Esophagus muscularis mucosa (tissue), 4 donors: ENCODE measurements at regions not wholly inside any gene's neighbourhood (a gene's known extent, or its start where the extent isn't known, plus 50 kb on each side); places are given as distances from the start of the nearest gene placed in this dataset.

Experiments
- DNase-seq: peaks from one replicate; pipeline ENCODE4 v3.0.0-alpha.2; 2017; ENCODE audit errors: extremely low spot score
- H3K27ac ChIP-seq, 4 donors: fragments of 200-600 bp; sonication (generic); replicated peaks in 1 of 4; 1 replicate in 3 of 4; 2 replicates in 1 of 4; pipeline ENCODE4 v1.5.1; 2016 to 2019; ENCODE audit warnings: mild to moderate bottlenecking in 1 of 4
- H3K27me3 ChIP-seq, 4 donors: fragments of 200-600 bp; sonication (generic); one replicate each; pipeline versions ENCODE4 v1.5.1 to v1.6.0; 2016 to 2019
- H3K36me3 ChIP-seq, 4 donors: fragments of 200-600 bp; sonication (generic); one replicate each; pipeline ENCODE4 v1.5.1; 2016 to 2019
- H3K4me1 ChIP-seq, 4 donors: fragments of 200-600 bp; sonication (generic); one replicate each; pipeline ENCODE4 v1.5.1; 2016 to 2019
- H3K4me3 ChIP-seq, 4 donors: fragments of 200-600 bp; sonication (generic); 1 replicate in 2 of 4; 2 replicates in 2 of 4; pipeline ENCODE4 v1.5.1; 2016 to 2019; ENCODE audit warnings: mild to moderate bottlenecking in 4 of 4, moderate library complexity in 1 of 4
- H3K9me3 ChIP-seq, 4 donors: fragments of 200-600 bp; sonication (generic); 1 replicate in 3 of 4; 2 replicates in 1 of 4; pipeline ENCODE4 v1.5.1; 2016 to 2019
- EP300 ChIP-seq: sonication (generic); formaldehyde crosslinking; IDR thresholded peaks from one replicate; pipeline ENCODE4 v1.6.1; 2017; ENCODE audit warnings: antibody characterized with exemption
- POLR2A ChIP-seq: fragments of 450-650 bp; IDR thresholded peaks from one replicate; pipeline ENCODE4 v1.6.1; 2017; ENCODE audit warnings: antibody characterized with exemption, moderate library complexity, mild to moderate bottlenecking, low read depth
- POLR2AphosphoS5 ChIP-seq, 2 donors: sonication (generic); formaldehyde crosslinking; IDR thresholded peaks; one replicate each; pipeline ENCODE4 v1.6.1; 2017; ENCODE audit warnings: antibody characterized with exemption in 2 of 2
- WGBS: methylation state at CpG from one replicate; pipeline ENCODE4 v1.1.5; 2018; 5-methylcytosine and 5-hydroxymethylcytosine counted together
- intact Hi-C: fragments of 100-400 bp; cut with DNase I; formaldehyde crosslinking; loops from one replicate; pipeline ENCODE4 v1.15.1; 2023
- TF ChIP-seq, protein P1 (sequence below), 3 experiments: fragments of 200-600 bp in 2 of 3; fragments of 450-650 bp in 1 of 3; sonication (generic) in 2 of 3; IDR thresholded peaks; one replicate each; pipeline ENCODE4 v1.5.1; 2017 to 2019; ENCODE audit warnings: antibody characterized with exemption in 3 of 3, mild to moderate bottlenecking in 2 of 3, moderate library complexity in 1 of 3

DNA sequence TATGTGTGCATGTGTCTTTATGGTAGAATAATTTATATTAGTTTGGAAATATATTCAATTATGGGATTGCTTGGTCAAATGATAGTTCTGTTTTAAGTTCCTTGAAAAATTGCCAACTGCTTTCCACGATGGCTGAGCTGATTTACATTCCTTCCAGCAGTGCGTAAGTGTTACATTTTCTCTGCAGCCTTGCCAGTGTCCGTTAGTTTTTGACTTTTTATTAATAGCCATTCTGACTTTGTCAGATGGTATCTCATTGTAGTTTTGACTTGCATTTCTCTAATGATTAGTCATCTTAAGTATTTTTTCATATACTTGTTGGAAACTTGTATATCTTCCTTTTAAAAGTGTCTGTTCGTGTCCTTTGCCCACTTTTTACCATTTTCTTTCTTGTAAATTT, 434.2 kb upstream of the POT1 start:
- H3K36me3 ChIP-seq = no peaks in the 10 kb centered on the region
- no peak overlapping the region for H3K4me3 ChIP-seq
- DNase-seq = no peak
- no peak overlapping the region for H3K27ac ChIP-seq
- H3K9me3 ChIP-seq = peaks cover 0 to 5% (median 0%) of the 10 kb centered on the region in 4 donors
- no peak for TF ChIP-seq EP300
- TF ChIP-seq, protein P1, sequence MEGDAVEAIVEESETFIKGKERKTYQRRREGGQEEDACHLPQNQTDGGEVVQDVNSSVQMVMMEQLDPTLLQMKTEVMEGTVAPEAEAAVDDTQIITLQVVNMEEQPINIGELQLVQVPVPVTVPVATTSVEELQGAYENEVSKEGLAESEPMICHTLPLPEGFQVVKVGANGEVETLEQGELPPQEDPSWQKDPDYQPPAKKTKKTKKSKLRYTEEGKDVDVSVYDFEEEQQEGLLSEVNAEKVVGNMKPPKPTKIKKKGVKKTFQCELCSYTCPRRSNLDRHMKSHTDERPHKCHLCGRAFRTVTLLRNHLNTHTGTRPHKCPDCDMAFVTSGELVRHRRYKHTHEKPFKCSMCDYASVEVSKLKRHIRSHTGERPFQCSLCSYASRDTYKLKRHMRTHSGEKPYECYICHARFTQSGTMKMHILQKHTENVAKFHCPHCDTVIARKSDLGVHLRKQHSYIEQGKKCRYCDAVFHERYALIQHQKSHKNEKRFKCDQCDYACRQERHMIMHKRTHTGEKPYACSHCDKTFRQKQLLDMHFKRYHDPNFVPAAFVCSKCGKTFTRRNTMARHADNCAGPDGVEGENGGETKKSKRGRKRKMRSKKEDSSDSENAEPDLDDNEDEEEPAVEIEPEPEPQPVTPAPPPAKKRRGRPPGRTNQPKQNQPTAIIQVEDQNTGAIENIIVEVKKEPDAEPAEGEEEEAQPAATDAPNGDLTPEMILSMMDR (IDR thresholded peaks at IDR 0.05) = no peak
- TF ChIP-seq POLR2A = no peak
- TF ChIP-seq POLR2AphosphoS5 (IDR thresholded peaks at IDR 0.05) = no peak
- no peaks in the 10 kb centered on the region for H3K27me3 ChIP-seq
- WGBS = 50% methylated on average over 4 of the region's 4 CpGs
- no peaks in the 10 kb centered on the region for H3K4me1 ChIP-seq
- intact Hi-C loops = no loop called here

DNA sequence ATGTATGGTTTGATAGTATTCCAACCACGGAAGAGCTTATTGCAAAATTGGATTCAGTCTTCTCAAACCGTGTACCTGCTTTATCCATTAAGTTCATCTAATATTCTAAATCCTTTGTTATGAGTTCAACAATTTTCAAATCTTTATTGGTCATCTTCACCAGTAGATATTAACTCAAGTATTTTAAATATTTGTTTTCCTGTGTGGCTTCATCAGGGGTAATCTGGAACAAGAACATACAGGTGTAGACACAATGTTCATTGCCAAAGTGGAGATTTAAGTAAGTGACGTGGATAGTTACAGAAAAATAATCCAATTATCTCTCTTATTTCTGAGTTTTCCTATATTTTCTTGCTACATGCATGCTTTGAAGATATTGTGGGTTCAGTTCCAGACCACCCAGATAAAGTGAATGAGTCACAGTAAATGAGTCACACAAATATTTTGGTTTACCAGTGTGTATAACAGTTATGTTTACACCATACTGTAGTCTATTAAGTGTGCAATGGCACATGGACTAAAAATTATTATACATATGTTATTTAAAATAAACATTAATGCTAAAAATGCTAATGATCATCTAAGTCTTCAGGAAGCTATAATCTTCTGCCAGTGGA, 429.0 kb upstream of the POT1 start:
- 59% methylated on average over 3 of the region's 3 CpGs for WGBS
- no peaks in the 10 kb centered on the region for H3K27me3 ChIP-seq
- no peak overlapping the region for H3K27ac ChIP-seq
- H3K36me3 ChIP-seq = no peaks in the 10 kb centered on the region
- no peak for DNase-seq
- H3K4me3 ChIP-seq = no peak overlapping the region
- H3K4me1 ChIP-seq = no peaks in the 10 kb centered on the region
- intact Hi-C loops = no loop called here
- TF ChIP-seq, protein P1 (IDR thresholded peaks at IDR 0.05) = no peak
- TF ChIP-seq POLR2A (no peak), POLR2AphosphoS5 (IDR thresholded peaks at IDR 0.05) (no peak), EP300 (no peak)
- H3K9me3 ChIP-seq = peaks cover 0 to 5% (median 0%) of the 10 kb centered on the region in 4 donors

DNA sequence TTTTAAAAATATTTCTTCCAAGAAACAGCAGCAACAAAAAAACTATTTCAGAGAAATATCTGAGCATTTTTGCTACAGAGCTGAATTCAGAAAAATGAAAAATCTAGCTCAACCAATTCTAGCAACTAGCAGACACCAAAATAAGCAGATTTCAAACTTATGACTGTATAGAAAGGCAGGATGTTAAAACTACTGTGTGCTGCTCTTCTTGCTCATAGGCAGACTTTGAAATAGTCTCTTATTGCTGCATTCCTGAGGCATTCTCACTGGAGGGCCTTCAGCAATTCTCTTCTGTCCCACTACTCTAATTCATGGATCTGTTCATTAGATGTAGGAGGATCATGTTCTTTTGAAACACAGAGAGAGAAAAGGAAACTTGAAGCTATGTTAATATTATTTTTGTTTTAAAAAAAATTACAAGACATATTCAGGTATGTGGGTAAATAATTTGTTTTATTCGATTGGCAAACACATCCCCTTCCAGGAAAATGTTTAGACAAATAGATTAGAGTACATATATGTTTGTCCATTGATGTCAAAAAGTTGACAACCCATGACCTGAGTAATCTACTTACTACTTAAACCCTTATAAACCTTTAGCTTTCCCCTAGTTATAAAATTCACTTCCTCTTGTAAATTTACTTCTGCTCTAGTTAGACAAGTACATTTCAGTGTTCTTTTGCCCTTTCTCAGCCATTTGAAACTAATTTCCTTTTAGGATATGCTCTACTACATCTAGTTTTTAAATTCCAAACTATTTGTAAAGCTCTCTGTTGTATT, 428.2 kb upstream of the POT1 start:
- Histone ChIP-seq H3K36me3 (no peaks in the 10 kb centered on the region), H3K4me3 (no peak overlapping the region), H3K9me3 (peaks cover 0 to 5% (median 0%) of the 10 kb centered on the region in 4 donors), H3K4me1 (no peaks in the 10 kb centered on the region), H3K27me3 (no peaks in the 10 kb centered on the region), H3K27ac (no peak overlapping the region)
- TF ChIP-seq EP300 = no peak
- 65% methylated on average over 1 of the region's 1 CpG for WGBS
- DNase-seq = no peak
- intact Hi-C loops = no loop called here

- TF ChIP-seq POLR2AphosphoS5 (IDR thresholded peaks at IDR 0.05) = no peak
- TF ChIP-seq POLR2A = no peak
- no peak for TF ChIP-seq EP300
- TF ChIP-seq, protein P1 (IDR thresholded peaks at IDR 0.05) = no peak
- H3K9me3 ChIP-seq = peaks cover 0 to 5% (median 0%) of the 10 kb centered on the region in 4 donors
- 48% methylated on average over 6 of the region's 6 CpGs for WGBS
- no peaks in the 10 kb centered on the region for H3K4me1 ChIP-seq
- no peak for DNase-seq
- no peak overlapping the region for H3K27ac ChIP-seq
- no peak overlapping the region for H3K4me3 ChIP-seq
- no peaks in the 10 kb centered on the region for H3K27me3 ChIP-seq
- intact Hi-C loops = no loop called here
- H3K36me3 ChIP-seq = no peaks in the 10 kb centered on the region
These were observed 426.3 kb upstream of the POT1 start for GRCh38 chr7:125355899-125356298.

- TF ChIP-seq POLR2A = no peak
- no peaks in the 10 kb centered on the region for H3K4me1 ChIP-seq
- WGBS = 61% methylated on average over 6 of the region's 6 CpGs
- no peaks in the 10 kb centered on the region for H3K9me3 ChIP-seq
- intact Hi-C loops = no loop called here
- H3K4me3 ChIP-seq = no peak overlapping the region
- no peaks in the 10 kb centered on the region for H3K27me3 ChIP-seq
- H3K36me3 ChIP-seq = no peaks in the 10 kb centered on the region
- H3K27ac ChIP-seq = no peak overlapping the region
- DNase-seq = no peak
These were observed 417.6 kb upstream of the POT1 start for GRCh38 chr7:125347269-125347668.
